Adrenal gland (tissue), 9 donors: ENCODE measurements at regions not wholly inside any gene's neighbourhood (a gene's known extent, or its start where the extent isn't known, plus 50 kb on each side); places are given as distances from the start of the nearest gene placed in this dataset.

ENCODE experiments used
- DNase-seq, 7 donors: peaks; one replicate each; pipeline ENCODE4 v3.0.0-alpha.2; 2019 to 2020
- H3K27ac ChIP-seq, 5 donors: fragments of 200-600 bp; sonication (generic) in 4 of 5; 1 replicate in 3 of 5; 2 replicates in 2 of 5; pipeline versions ENCODE4 v1.5.1 to v1.8.0; 2016 to 2020; ENCODE audit warnings: mild to moderate bottlenecking in 1 of 5
- H3K27me3 ChIP-seq: fragments of 200-600 bp; 2 replicates; pipeline ENCODE4 v1.8.0; 2021
- H3K36me3 ChIP-seq, 2 donors: fragments of 200-600 bp; replicated peaks in 1 of 2; 1 replicate in 1 of 2; 2 replicates in 1 of 2; pipeline versions ENCODE4 v1.5.1 to v1.8.0; 2018 to 2022
- H3K4me1 ChIP-seq, 2 donors: fragments of 200-600 bp; replicated peaks in 1 of 2; 1 replicate in 1 of 2; 2 replicates in 1 of 2; pipeline versions ENCODE4 v1.5.1 to v1.8.0; 2018 to 2021
- H3K4me3 ChIP-seq, 4 donors: fragments of 200-600 bp; sonication (generic) in 3 of 4; one replicate each; pipeline ENCODE4 v1.5.1; 2016 to 2018
- H3K9me3 ChIP-seq, 3 donors: fragments of 200-600 bp; sonication (generic) in 1 of 3; replicated peaks in 1 of 3; 1 replicate in 2 of 3; 2 replicates in 1 of 3; pipeline versions ENCODE4 v1.5.1 to v1.8.0; 2016 to 2021
- POLR2A ChIP-seq, 2 donors: fragments of 450-650 bp; IDR thresholded peaks; one replicate each; pipeline ENCODE4 v1.6.1; 2017; ENCODE audit warnings: antibody characterized with exemption in 2 of 2, mild to moderate bottlenecking in 2 of 2, moderate library complexity in 1 of 2
- WGBS, 4 donors: extraction: QIAGEN DNeasy Blood & Tissue Kit in 2 of 4; methylation state at CpG; one replicate each; pipeline versions ENCODE4 v1.1.5 to v1.1.7; 2013 to 2017; 5-methylcytosine and 5-hydroxymethylcytosine counted together
- intact Hi-C, 2 donors: fragments of 100-400 bp; cut with DNase I; formaldehyde crosslinking; loops; one replicate each; pipeline versions ENCODE4 v1.14.1 to v1.15.0; 2022 to 2023
- TF ChIP-seq, protein P1 (sequence below), 6 experiments: fragments of 450-650 bp in 4 of 6; fragments of 200-600 bp in 2 of 6; sonication (generic) in 1 of 6; IDR thresholded peaks; 1 replicate in 5 of 6; 2 replicates in 1 of 6; pipeline versions ENCODE4 v1.5.1 to v1.8.0; 2016 to 2021; ENCODE audit warnings: antibody characterized with exemption in 6 of 6, mild to moderate bottlenecking in 2 of 6, moderate library complexity in 1 of 6
- donor health status: healthy with polysubstance abuse.
- donor health status: Bipolar disorder and iron deficiency.
- donor health status: DM: yes; HTN: yes; CAD: no.
- donor health status: DM: no; HTN: no; CAD: no.
- donor health status: DM: no; HTN: no; CAD: no.

DNA sequence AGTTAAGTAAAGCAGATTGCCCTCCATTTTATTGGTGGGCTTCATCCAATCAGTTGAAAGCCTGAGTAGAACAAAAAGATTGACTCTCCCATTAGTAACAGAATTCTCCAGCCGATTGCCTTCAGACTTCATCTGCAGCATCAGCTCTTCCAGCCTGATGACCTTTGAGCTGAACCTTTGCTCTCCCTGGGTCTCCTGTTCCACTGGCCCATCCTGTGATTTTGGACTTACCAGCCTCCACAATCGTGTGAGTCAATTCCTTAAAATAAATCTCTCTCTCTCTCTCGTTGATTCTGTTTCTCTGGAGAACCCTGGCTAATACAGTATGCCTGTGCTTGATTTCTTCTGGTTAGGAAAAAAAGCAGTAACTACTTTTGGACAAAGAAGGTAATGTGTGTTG lies 121.9 kb downstream of the OSTF1 start:
- 43 to 64% (median 57%) methylated on average over 3 of the region's 3 CpGs for WGBS, 4 donors

DNA sequence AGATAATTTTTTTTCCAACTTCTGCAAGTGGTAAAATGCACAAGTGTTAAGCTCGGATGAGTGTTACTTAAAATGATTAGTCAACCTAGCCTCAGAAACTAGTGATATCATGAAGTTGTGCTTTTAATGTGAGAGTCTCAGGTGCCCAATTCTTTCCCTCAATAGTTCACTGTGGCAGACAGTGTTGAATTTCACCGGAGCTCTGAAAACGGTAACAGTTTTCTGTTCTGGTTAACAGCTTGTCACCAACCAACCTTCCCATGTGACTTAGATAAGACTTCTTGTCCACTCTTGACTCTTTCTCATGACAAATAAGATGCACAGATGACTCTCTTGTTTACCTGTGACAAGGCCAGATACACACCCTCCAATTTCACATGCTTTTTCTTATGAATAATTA lies 125.5 kb downstream of the OSTF1 start:
- WGBS, 4 donors, result 80 to 86% (median 82%) methylated on average over 3 of the region's 3 CpGs
- no peaks in the 10 kb centered on the region for H3K27me3 ChIP-seq
- DNase-seq, result no peak
- no peak overlapping the region for H3K27ac ChIP-seq
- no peaks in the 10 kb centered on the region for H3K4me1 ChIP-seq
- H3K36me3 ChIP-seq, result no peaks in the 10 kb centered on the region
- intact Hi-C loops, result no loop called here
- no peak for TF ChIP-seq POLR2A (IDR thresholded peaks at IDR 0.05)
- no peak overlapping the region for H3K4me3 ChIP-seq
- H3K9me3 ChIP-seq, result no peaks in the 10 kb centered on the region

More for the DNA sequence above, 121.9 kb downstream of the OSTF1 start:
- no peaks in the 10 kb centered on the region for H3K27me3 ChIP-seq
- no peaks in the 10 kb centered on the region for H3K4me1 ChIP-seq
- H3K4me3 ChIP-seq, result no peak overlapping the region
- no peak for DNase-seq
- H3K9me3 ChIP-seq, result no peaks in the 10 kb centered on the region
- H3K27ac ChIP-seq, result no peak overlapping the region
- TF ChIP-seq, protein P1, sequence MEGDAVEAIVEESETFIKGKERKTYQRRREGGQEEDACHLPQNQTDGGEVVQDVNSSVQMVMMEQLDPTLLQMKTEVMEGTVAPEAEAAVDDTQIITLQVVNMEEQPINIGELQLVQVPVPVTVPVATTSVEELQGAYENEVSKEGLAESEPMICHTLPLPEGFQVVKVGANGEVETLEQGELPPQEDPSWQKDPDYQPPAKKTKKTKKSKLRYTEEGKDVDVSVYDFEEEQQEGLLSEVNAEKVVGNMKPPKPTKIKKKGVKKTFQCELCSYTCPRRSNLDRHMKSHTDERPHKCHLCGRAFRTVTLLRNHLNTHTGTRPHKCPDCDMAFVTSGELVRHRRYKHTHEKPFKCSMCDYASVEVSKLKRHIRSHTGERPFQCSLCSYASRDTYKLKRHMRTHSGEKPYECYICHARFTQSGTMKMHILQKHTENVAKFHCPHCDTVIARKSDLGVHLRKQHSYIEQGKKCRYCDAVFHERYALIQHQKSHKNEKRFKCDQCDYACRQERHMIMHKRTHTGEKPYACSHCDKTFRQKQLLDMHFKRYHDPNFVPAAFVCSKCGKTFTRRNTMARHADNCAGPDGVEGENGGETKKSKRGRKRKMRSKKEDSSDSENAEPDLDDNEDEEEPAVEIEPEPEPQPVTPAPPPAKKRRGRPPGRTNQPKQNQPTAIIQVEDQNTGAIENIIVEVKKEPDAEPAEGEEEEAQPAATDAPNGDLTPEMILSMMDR (IDR thresholded peaks at IDR 0.05), result no peak
- TF ChIP-seq POLR2A (IDR thresholded peaks at IDR 0.05), result no peak
- H3K36me3 ChIP-seq, result no peaks in the 10 kb centered on the region
- intact Hi-C loops, result no loop called here

DNA sequence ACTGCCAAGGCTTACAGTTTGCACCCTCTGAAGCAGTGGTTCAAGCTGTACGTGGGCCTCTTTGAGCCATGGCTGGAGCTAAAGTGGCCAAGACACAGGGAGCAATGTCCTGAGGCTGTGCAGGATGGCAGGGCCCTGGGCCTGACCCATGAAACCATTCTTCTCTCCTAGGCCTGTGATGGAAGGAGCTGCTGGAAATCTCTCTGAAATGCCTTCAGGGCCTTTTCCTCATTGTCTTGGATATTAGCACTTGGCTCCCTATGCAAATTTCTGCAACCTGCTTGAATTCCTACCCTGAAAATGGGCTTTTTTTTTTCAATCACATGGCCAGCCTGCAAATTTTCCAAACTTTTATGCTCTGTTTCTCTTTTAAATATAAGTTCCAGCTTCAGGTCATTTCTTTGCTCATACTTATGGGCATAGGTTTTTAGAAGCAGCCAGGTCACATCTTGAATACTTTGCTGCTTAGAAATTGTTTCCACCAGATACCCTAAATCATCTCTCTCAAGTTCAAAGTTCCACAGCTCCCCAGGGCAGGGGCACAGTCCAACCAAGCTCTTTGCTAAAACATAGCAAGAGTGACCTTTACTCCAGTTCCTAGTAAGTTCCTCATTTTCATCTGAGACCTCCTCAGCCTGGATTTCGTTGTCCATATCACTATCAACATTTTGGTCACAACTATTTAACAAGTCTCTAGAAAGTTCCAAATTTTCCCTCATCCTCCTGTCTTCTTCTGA lies 138.3 kb downstream of the OSTF1 start:
- 67 to 83% (median 72%) methylated on average over 2 of the region's 2 CpGs for whole genome bisulfite sequencing, 4 donors
- H3K4me1 ChIP-seq, result no peaks in the 10 kb centered on the region
- intact Hi-C loops, result no loop called here

DNA sequence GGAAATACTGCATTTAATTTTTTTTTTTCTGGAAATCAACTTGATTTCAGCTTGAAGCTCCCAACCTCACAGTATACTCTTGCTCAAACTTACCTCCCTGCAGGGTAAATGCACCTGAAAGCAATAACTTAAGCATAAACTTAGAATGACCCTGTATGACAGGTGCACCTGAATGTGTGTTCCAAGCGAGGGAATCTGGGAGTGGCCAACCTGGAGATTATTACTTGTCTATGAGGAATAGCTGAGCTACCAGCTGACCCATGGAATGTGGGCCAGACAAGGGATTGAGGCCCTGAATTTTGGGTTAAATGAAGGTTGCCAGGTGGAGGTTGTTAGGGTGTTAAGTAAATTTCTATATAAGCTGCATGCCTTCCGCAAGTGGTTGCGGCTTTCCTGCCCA lies 140.6 kb downstream of the OSTF1 start:
- no peak for DNase-seq
- Histone ChIP-seq H3K36me3 (no peaks in the 10 kb centered on the region), H3K27ac (no peak overlapping the region), H3K27me3 (no peaks in the 10 kb centered on the region), H3K4me1 (no peaks in the 10 kb centered on the region), H3K4me3 (no peak overlapping the region), H3K9me3 (no peaks in the 10 kb centered on the region)
- intact Hi-C loops, result no loop called here
- WGBS, 4 donors, result 73 to 89% (median 85%) methylated on average over 3 of the region's 3 CpGs
- no peak for TF ChIP-seq POLR2A (IDR thresholded peaks at IDR 0.05)
- TF ChIP-seq, protein P1 (IDR thresholded peaks at IDR 0.05), result no peak

More for the DNA sequence above, 138.3 kb downstream of the OSTF1 start:
- Histone ChIP-seq H3K9me3 (no peaks in the 10 kb centered on the region), H3K27ac (no peak overlapping the region), H3K27me3 (no peaks in the 10 kb centered on the region), H3K4me3 (no peak overlapping the region), H3K36me3 (no peaks in the 10 kb centered on the region)
- DNase-seq, result no peak
- TF ChIP-seq, protein P1 (IDR thresholded peaks at IDR 0.05), result no peak
- TF ChIP-seq POLR2A (IDR thresholded peaks at IDR 0.05), result no peak
